ENCODE measurements at regions not wholly inside any gene's neighbourhood (a gene's known extent, or its start where the extent isn't known, plus 50 kb on each side); places are given as distances from the start of the nearest gene placed in this dataset.

DNA sequence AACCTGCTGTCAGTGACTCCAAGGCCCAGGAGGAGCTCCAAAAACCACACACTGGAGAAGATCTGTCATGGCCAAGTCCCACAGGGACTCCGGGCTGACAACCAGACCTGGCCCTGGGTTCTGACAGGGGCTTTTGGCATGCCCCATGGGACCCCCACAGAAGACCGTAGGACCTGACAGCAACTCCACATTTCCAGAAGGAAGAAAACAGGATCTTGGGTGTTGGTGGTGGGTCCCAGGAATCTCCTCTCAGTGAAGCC lies 275.9 kb upstream of the HS6ST1 start:
- TF ChIP-seq, protein P1, sequence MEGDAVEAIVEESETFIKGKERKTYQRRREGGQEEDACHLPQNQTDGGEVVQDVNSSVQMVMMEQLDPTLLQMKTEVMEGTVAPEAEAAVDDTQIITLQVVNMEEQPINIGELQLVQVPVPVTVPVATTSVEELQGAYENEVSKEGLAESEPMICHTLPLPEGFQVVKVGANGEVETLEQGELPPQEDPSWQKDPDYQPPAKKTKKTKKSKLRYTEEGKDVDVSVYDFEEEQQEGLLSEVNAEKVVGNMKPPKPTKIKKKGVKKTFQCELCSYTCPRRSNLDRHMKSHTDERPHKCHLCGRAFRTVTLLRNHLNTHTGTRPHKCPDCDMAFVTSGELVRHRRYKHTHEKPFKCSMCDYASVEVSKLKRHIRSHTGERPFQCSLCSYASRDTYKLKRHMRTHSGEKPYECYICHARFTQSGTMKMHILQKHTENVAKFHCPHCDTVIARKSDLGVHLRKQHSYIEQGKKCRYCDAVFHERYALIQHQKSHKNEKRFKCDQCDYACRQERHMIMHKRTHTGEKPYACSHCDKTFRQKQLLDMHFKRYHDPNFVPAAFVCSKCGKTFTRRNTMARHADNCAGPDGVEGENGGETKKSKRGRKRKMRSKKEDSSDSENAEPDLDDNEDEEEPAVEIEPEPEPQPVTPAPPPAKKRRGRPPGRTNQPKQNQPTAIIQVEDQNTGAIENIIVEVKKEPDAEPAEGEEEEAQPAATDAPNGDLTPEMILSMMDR (conservative IDR thresholded peaks at IDR 0.05; ENCODE audit: low read depth, low read length), result no peak
- TF ChIP-seq EZH2phosphoT487 (IDR thresholded peaks at IDR 0.05; ENCODE audit: borderline replicate concordance, low read length), result no peak
